ENCODE measurements at regions not wholly inside any gene's neighbourhood (a gene's known extent, or its start where the extent isn't known, plus 50 kb on each side); places are given as distances from the start of the nearest gene placed in this dataset.

DNA sequence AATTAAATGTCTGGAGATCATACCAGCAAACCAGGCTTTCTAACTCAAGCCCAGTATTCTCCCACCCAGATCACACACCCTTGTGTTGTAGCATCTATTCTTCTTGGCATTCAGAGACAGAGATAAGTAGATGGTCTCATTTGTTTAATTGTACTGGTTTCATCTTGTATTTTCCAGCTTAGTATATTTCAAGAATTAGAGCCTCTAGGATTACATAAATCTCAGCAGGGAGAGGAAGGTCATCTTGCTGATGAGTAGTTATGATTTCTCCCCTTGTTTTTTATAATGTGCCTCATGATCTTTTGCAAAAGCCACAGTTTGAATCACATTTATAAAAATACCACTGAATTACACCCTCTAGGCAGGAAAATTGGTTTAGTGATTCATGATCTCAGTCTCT lies 106.6 kb upstream of the NRSN1 start:
- no peak for DNase-seq (ENCODE audit: low read depth)
- TF ChIP-seq, protein P1, sequence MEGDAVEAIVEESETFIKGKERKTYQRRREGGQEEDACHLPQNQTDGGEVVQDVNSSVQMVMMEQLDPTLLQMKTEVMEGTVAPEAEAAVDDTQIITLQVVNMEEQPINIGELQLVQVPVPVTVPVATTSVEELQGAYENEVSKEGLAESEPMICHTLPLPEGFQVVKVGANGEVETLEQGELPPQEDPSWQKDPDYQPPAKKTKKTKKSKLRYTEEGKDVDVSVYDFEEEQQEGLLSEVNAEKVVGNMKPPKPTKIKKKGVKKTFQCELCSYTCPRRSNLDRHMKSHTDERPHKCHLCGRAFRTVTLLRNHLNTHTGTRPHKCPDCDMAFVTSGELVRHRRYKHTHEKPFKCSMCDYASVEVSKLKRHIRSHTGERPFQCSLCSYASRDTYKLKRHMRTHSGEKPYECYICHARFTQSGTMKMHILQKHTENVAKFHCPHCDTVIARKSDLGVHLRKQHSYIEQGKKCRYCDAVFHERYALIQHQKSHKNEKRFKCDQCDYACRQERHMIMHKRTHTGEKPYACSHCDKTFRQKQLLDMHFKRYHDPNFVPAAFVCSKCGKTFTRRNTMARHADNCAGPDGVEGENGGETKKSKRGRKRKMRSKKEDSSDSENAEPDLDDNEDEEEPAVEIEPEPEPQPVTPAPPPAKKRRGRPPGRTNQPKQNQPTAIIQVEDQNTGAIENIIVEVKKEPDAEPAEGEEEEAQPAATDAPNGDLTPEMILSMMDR (conservative IDR thresholded peaks at IDR 0.05; ENCODE audit: low read depth, low read length), result no peak
- no peak overlapping the region for H3K4me3 ChIP-seq (ENCODE audit: low read depth, low read length)

DNA sequence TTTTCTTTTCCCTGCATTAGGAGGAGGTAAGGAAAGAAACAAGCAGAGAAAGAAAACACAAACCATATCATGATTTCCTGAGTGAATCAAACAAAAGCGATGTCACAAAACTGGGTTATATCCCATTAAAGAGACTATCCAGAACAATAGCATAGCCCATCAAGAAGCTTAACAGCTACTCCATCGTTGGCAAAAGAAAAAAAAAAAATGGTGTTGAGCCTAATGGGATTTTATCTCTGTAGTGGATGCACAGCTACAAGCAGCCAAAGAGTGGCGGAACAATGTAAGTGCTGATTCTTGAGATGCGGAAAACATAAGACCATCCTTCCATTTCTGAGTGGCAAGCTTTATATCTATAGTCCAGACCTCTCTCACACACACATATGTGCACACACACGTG lies 106.2 kb upstream of the NRSN1 start:
- TF ChIP-seq, protein P1 (conservative IDR thresholded peaks at IDR 0.05; ENCODE audit: low read depth, low read length), result no peak

DNA sequence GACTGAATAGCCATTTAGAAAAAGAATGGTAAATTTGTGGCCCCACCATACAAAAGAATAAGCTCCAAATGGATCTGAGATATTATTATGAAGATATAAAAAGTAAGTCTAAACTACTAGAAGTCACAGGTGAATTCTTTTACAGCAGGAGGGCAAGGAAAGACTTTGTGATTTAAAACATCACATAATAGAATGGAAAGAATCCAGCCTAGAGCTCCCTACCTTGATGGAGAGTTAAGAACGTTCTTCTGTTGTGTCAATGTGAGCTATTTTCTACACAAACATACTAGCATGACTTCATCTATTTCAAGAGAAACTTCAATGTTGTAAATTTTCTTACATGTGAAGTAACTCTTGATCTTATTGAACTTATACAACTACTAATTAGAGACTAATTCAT lies 100.0 kb upstream of the NRSN1 start:
- no peak for DNase-seq (ENCODE audit: low read depth)
- no peak overlapping the region for H3K4me3 ChIP-seq (ENCODE audit: low read depth, low read length)
- TF ChIP-seq, protein P1 (conservative IDR thresholded peaks at IDR 0.05; ENCODE audit: low read depth, low read length), result no peak

More for the DNA sequence above, 106.2 kb upstream of the NRSN1 start:
- no peak for DNase-seq (ENCODE audit: low read depth)
- no peak overlapping the region for H3K4me3 ChIP-seq (ENCODE audit: low read depth, low read length)

DNA sequence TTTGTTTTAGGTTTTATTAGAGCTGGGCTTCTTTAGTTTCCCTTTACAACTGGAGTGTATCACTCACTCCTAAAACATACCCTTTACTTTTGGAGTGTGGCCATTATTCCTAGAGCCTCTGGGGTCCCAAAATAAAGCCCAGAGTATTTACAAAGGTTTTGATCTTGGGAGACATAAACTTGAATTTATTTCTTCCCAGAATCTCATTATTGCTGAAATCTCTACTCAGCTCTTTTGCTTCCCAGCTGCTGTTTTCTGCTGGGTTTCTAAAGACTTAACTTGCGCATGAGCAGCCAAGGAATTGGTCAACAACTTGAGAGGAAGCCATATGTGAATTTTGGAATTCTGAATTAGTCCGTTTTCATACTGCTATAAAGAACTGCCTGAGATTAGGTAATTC lies 94.5 kb upstream of the NRSN1 start:
- no peak for DNase-seq (ENCODE audit: low read depth)
- TF ChIP-seq, protein P1 (conservative IDR thresholded peaks at IDR 0.05; ENCODE audit: low read depth, low read length), result no peak
- H3K4me3 ChIP-seq (ENCODE audit: low read depth, low read length), result no peak overlapping the region

DNA sequence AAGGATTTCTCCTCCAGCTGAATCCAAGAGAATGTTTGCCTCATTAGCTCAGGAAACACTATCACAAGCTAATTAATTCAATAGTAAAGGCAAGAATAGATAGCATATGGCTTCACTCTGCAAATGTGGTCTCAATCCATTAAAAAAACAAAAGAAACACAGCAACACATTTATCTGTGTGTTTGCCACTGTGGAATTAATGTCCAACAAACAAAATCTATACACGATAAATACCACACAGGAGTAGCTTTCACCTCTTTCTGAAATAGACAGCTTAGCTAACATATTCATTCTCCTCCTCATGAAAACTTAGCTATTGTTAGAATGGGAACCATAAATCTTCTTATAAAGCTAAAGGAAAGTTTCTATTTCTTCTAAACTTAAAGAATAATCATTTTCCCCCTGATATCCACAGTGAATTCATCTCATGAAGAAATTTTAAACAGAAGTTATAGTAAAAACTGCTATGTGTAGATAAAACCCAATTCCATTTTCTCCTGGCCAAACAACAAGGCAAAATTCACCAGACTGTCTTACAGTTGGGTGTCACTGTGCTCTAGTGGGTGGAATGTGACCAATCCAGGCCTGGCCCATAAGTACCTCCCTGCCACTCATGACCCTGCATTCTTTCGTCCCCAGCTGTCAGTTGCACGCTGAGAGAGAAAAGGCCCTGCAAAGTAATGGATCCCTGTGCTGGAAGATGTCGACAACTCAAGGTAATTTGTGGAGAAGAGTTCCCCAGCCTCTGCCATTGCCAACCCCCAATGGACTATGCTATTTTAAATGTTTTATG lies 92.9 kb upstream of the NRSN1 start:
- DNase-seq (ENCODE audit: low read depth), result no peak
- no peak overlapping the region for H3K4me3 ChIP-seq (ENCODE audit: low read depth, low read length)
- TF ChIP-seq, protein P1 (conservative IDR thresholded peaks at IDR 0.05; ENCODE audit: low read depth, low read length), result no peak

DNA sequence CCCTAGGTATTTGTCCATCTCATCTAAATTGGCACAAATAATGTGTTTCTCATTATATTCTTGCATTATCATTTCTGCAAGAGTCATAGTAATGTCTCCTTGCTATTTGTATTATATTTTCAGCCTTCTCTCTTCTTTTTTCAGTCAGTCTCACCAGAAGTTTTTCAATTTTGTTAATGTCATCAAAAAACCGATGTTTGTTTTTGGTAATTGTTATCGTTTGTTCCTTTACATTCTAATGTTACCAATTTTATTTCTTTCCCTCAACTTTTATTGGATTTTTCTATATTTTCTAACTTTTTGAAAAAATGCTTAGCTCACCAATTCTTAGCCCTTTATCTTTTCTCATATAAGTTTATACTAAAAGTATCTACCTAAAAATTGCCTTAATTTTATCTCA lies 82.2 kb upstream of the NRSN1 start:
- no peak overlapping the region for H3K4me3 ChIP-seq (ENCODE audit: low read depth, low read length)
- DNase-seq (ENCODE audit: low read depth), result no peak
- TF ChIP-seq, protein P1 (conservative IDR thresholded peaks at IDR 0.05; ENCODE audit: low read depth, low read length), result no peak
